ENCODE measurements at regions not wholly inside any gene's neighbourhood (a gene's known extent, or its start where the extent isn't known, plus 50 kb on each side); places are given as distances from the start of the nearest gene placed in this dataset.

DNA sequence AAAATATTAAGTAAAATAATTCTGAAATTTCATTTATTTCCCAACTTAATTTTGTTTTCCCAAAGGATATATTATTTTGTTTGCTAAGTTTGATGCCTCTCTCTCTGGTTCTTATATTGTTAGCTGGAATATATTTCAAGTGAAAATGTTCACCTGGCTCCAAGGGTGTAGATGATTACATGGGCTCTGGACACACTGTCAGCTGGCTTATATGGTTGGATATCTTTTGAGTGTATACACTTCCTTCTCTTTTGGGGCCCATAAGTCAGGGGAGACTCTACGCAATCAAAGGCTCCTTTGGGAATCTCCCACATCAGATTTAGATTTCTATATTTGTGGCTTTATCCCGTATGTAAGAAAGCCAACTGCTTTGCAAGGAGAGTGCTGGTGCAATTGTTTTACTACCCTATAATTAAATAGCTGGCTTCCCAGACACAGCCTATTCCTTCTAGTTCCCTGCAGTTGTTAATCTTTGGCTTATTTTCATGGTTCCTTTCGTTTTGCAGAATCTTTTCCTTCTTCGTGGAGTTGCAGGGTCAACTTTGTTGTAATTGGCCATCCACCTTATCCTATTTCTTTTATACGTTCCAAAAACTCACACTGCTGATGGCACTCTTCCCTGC is 225.7 kb downstream of the DPH6 start:
- CTCF ChIA-PET = interaction anchor here (1.2 kb wide), 1 partner anchor 15 kb away, joined by 3 read pairs; no protein-coding TSS in a partner anchor

DNA sequence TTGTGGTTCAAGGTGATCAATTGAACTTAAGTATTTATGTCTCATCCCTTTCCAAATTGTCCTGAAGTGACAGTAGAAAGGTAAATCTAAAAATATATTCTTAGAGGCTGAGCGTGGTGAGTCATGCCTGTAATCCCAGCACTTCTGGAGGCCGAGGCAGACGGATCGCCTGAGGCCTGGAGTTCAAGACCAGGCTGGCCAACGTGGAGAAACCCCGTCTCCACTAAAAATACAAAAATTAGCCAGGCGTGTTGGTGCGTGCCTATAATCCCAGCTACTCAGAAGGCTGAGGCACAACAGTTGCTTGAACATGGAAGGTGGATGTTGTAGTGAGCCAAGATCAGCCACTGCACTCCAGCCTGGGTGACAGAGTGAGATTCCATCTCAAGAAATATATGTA is 226.6 kb downstream of the DPH6 start:
- TF ChIP-seq, protein P1, sequence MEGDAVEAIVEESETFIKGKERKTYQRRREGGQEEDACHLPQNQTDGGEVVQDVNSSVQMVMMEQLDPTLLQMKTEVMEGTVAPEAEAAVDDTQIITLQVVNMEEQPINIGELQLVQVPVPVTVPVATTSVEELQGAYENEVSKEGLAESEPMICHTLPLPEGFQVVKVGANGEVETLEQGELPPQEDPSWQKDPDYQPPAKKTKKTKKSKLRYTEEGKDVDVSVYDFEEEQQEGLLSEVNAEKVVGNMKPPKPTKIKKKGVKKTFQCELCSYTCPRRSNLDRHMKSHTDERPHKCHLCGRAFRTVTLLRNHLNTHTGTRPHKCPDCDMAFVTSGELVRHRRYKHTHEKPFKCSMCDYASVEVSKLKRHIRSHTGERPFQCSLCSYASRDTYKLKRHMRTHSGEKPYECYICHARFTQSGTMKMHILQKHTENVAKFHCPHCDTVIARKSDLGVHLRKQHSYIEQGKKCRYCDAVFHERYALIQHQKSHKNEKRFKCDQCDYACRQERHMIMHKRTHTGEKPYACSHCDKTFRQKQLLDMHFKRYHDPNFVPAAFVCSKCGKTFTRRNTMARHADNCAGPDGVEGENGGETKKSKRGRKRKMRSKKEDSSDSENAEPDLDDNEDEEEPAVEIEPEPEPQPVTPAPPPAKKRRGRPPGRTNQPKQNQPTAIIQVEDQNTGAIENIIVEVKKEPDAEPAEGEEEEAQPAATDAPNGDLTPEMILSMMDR (IDR thresholded peaks at IDR 0.05; ENCODE audit: control extremely low read depth, extremely low read depth, low read depth, missing control alignments) = no peak
- ChIA-PET POLR2A (no interaction called here), CTCF (no interaction called here)
- no peak for DNase-seq (ENCODE audit: extremely low spot score)

More for the DNA sequence above, 225.7 kb downstream of the DPH6 start:
- POLR2A ChIA-PET = no interaction called here
- DNase-seq (ENCODE audit: extremely low spot score) = no peak
- TF ChIP-seq, protein P1 (IDR thresholded peaks at IDR 0.05; ENCODE audit: control extremely low read depth, extremely low read depth, low read depth, missing control alignments) = no peak

DNA sequence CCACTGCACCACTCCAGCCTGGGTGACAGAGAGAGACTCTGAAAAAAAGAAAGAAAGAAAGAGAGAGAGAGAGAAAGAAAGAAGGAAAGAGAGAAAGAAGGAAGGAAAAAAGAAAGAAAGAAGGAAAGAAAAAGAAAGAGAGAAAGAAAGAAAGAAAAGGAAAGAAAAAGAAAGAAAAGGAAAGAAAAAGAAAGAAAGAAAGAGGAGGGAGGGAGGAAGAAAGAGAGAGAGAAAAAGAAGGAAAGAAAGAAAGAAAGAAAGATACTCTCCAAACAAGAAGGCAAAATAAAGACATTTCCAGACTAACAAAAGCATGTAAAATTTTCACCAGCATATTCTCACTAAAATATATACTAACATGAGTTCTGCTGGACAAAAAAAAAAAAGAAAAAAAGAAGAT is 228.7 kb downstream of the DPH6 start:
- DNase-seq (ENCODE audit: extremely low spot score) = no peak
- POLR2A ChIA-PET = no interaction called here
- CTCF ChIA-PET = no interaction called here
- TF ChIP-seq, protein P1 (IDR thresholded peaks at IDR 0.05; ENCODE audit: control extremely low read depth, extremely low read depth, low read depth, missing control alignments) = no peak

DNA sequence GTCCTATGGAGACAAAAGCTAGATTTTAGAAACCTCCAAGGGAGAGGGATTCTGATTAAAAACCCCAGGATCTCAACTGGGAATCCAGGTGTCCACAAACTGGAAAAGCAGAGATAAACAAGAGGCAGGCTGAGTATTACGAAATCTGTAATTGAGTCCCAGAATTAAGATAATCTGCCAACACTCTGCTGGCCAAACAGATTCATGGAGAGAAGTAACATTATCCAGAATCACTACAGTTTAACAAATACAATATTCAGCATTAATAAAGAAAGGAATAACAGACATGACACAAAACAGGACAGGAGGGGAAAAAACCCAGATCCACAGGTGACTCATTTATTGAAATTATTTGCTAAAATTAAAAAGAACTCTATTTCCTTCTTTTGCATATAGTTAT is 227.2 kb upstream of the NANOGP8 start:
- TF ChIP-seq, protein P1 (IDR thresholded peaks at IDR 0.05; ENCODE audit: control extremely low read depth, extremely low read depth, low read depth, missing control alignments) = no peak
- CTCF ChIA-PET = interaction anchor here (1.3 to 1.4 kb wide), 3 partner anchors 13 to 132 kb away, joined by 3 to 6 read pairs (median 6); no protein-coding TSS in a partner anchor

DNA sequence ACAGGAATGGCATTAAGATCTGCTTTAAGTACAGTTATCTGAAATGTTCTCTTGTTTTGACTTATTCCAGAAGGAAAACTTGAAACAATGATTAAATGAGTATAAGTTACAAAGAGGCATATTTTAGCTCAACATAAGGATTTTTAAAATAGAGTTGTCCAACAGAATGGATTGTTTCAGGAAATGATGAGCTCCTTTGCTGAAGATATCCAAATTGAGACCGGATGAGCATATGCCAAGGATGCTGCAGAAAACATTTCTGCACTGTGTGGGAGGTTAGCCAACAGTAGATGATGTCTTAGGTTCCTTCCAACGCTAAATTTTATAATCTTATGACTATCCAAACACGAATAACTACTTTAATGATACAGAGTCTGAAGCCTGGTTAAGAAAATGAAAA is 226.5 kb upstream of the NANOGP8 start:
- DNase-seq (ENCODE audit: extremely low spot score) = no peak
- POLR2A ChIA-PET = no interaction called here
- TF ChIP-seq, protein P1 (IDR thresholded peaks at IDR 0.05; ENCODE audit: control extremely low read depth, extremely low read depth, low read depth, missing control alignments) = no peak
- CTCF ChIA-PET = interaction anchor here (0.9 to 1.4 kb wide), 4 partner anchors 13 to 133 kb away, joined by 3 to 6 read pairs (median 4); no protein-coding TSS in a partner anchor

More for the DNA sequence above, 227.2 kb upstream of the NANOGP8 start:
- POLR2A ChIA-PET = no interaction called here
- DNase-seq (ENCODE audit: extremely low spot score) = no peak

DNA sequence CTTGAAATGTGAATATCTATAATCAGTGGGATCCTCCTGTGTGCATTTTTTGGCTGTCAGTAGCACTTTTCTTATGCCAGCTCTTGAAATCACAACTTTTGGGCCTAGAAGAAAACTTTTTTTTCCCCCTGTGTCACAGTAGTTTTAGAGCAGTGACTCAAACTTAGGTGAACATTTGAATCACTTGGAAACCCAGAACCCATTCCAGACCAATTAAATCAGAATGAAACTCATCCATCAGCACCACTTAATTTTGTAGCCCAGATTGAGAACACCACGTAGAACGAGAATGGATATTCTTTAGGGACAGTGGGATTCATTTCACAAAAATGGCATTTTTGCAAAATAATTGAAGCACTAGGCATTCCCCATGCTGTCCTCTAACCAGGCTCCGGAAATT is 224.8 kb upstream of the NANOGP8 start:
- TF ChIP-seq, protein P1 (IDR thresholded peaks at IDR 0.05; ENCODE audit: control extremely low read depth, extremely low read depth, low read depth, missing control alignments) = no peak
- no peak for DNase-seq (ENCODE audit: extremely low spot score)
- POLR2A ChIA-PET = no interaction called here
- CTCF ChIA-PET = no interaction called here
